Keratinocyte (primary cell): ENCODE measurements at regions not wholly inside any gene's neighbourhood (a gene's known extent, or its start where the extent isn't known, plus 50 kb on each side); places are given as distances from the start of the nearest gene placed in this dataset.

Source experiments
- CTCF ChIP-seq, 3 experiments: IDR thresholded peaks in 1 of 3; conservative IDR thresholded peaks in 1 of 3; optimal IDR thresholded peaks in 1 of 3; 2 replicates in 2 of 3; 3 replicates in 1 of 3; pipeline versions ENCODE3 to v1.5.1; 2011; ENCODE audit warnings: low read length in 3 of 3, mild to moderate bottlenecking in 3 of 3, moderate library complexity in 2 of 3, control low read depth in 1 of 3, inconsistent platforms in 1 of 3; ENCODE audit not compliant: insufficient read depth in 2 of 3; ENCODE audit errors: extremely low read depth in 1 of 3
- EZH2 ChIP-seq: IDR thresholded peaks from one replicate; pipeline ENCODE4 v1.6.1; 2012; ENCODE audit warnings: inconsistent platforms, mild to moderate bottlenecking, low read length, moderate library complexity

GRCh38 chr6:78565997-78566396 lies 301.4 kb upstream of the IRAK1BP1 start:
- TF ChIP-seq CTCF (optimal IDR thresholded peaks at IDR 0.05 in 1 of 3, IDR thresholded peaks at IDR 0.05 in 1 of 3, conservative IDR thresholded peaks at IDR 0.05 in 1 of 3; ENCODE audit: extremely low read depth in 1 of 3, insufficient read depth in 2 of 3, low read length in 3 of 3) (no peak), EZH2 (no peak)
